DND-41 (cell line): ENCODE measurements at regions not wholly inside any gene's neighbourhood (a gene's known extent, or its start where the extent isn't known, plus 50 kb on each side); places are given as distances from the start of the nearest gene placed in this dataset.

Experiments
- ATAC-seq: fragments of 200-7000 bp; cut with Tn5 transposase; 3 replicates; pipeline ENCODE4 v1.9.1; 2021; ENCODE audit warnings: low read depth; ENCODE audit not compliant: insufficient read depth
- DNase-seq: peaks from one replicate; pipeline ENCODE4 v3.0.0-alpha.2; 2020
- H2AFZ ChIP-seq: 2 replicates; pipeline ENCODE4 v1.6.0; 2012; ENCODE audit warnings: low read depth, low read length
- H3K27ac ChIP-seq: 2 replicates; pipeline ENCODE4 v1.5.1; 2012; ENCODE audit warnings: low read length, inconsistent platforms
- H3K27me3 ChIP-seq: fragments of 200-600 bp; sonication (generic); 2 replicates; pipeline ENCODE4 v1.6.0; 2012; ENCODE audit warnings: low read length, mild to moderate bottlenecking, inconsistent platforms; ENCODE audit not compliant: insufficient read depth, poor library complexity
- H3K36me3 ChIP-seq: 2 replicates; pipeline ENCODE4 v1.5.1; 2012; ENCODE audit warnings: low read length, inconsistent platforms; ENCODE audit not compliant: insufficient read depth
- H3K4me1 ChIP-seq: 2 replicates; pipeline ENCODE4 v1.5.1; 2012; ENCODE audit warnings: mild to moderate bottlenecking, low read length; ENCODE audit not compliant: insufficient read depth
- H3K4me2 ChIP-seq: 2 replicates; pipeline ENCODE4 v1.6.0; 2012; ENCODE audit warnings: mild to moderate bottlenecking, moderate library complexity, low read length, inconsistent platforms; ENCODE audit not compliant: insufficient read depth
- H3K4me3 ChIP-seq, 2 experiments: fragments of 200-600 bp in 1 of 2; shearing (Covaris generic) in 1 of 2; 2 replicates each; pipeline ENCODE4 v1.5.1; 2012 to 2016; ENCODE audit warnings: inconsistent platforms in 2 of 2, low read length in 2 of 2, mild to moderate bottlenecking in 2 of 2, low read depth in 1 of 2, moderate library complexity in 1 of 2
- H3K79me2 ChIP-seq: 2 replicates; pipeline ENCODE4 v1.6.0; 2012; ENCODE audit warnings: low read length, inconsistent platforms; ENCODE audit not compliant: insufficient read depth
- H3K9ac ChIP-seq: 2 replicates; pipeline ENCODE4 v1.6.0; 2012; ENCODE audit warnings: low read depth, mild to moderate bottlenecking, inconsistent platforms, low read length, moderate library complexity
- H3K9me3 ChIP-seq: 2 replicates; pipeline ENCODE4 v1.5.1; 2012; ENCODE audit warnings: low read length, moderate library complexity, mild to moderate bottlenecking, inconsistent platforms; ENCODE audit not compliant: insufficient read depth, severe bottlenecking
- H4K20me1 ChIP-seq: 2 replicates; pipeline ENCODE4 v1.6.0; 2012; ENCODE audit warnings: low read length; ENCODE audit not compliant: insufficient read depth
- CTCF ChIP-seq: IDR thresholded peaks from 2 replicates; pipeline ENCODE4 v1.5.1; 2012; ENCODE audit warnings: borderline replicate concordance, low read length, moderate library complexity, mild to moderate bottlenecking; ENCODE audit not compliant: poor library complexity, severe bottlenecking; ENCODE audit errors: extremely low read depth
- EZH2 ChIP-seq: IDR thresholded peaks from 3 replicates; pipeline ENCODE4 v1.6.1; 2012; ENCODE audit warnings: borderline replicate concordance, low read depth, mild to moderate bottlenecking, moderate library complexity, low read length, inconsistent platforms; ENCODE audit not compliant: severe bottlenecking

GRCh38 chr10:83801983-83802382, 337.3 kb upstream of the GHITM start:
- H4K20me1 ChIP-seq = no peaks in the 10 kb centered on the region
- no peaks in the 10 kb centered on the region for H3K79me2 ChIP-seq
- TF ChIP-seq EZH2 = no peak
- TF ChIP-seq CTCF = no peak
- no peaks in the 10 kb centered on the region for H3K9me3 ChIP-seq
- no peaks in the 10 kb centered on the region for H3K4me1 ChIP-seq
- no peaks in the 10 kb centered on the region for H3K27me3 ChIP-seq
- no peak overlapping the region for H3K4me3 ChIP-seq
- no peak overlapping the region for H3K4me2 ChIP-seq
- no peak overlapping the region for H2AFZ ChIP-seq
- ATAC-seq (no peak), DNase-seq (no peak)
- H3K9ac ChIP-seq = no peak overlapping the region
- no peak overlapping the region for H3K27ac ChIP-seq
- H3K36me3 ChIP-seq = no peaks in the 10 kb centered on the region

GRCh38 chr10:83806717-83807116, 332.6 kb upstream of the GHITM start:
- Histone ChIP-seq H3K4me2 (no peak overlapping the region), H3K36me3 (no peaks in the 10 kb centered on the region), H3K27ac (no peak overlapping the region), H3K9me3 (no peaks in the 10 kb centered on the region), H3K4me3 (no peak overlapping the region), H3K4me1 (no peaks in the 10 kb centered on the region), H3K9ac (no peak overlapping the region), H4K20me1 (no peaks in the 10 kb centered on the region), H3K79me2 (no peaks in the 10 kb centered on the region), H2AFZ (no peak overlapping the region), H3K27me3 (no peaks in the 10 kb centered on the region)
- DNase-seq (no peak), ATAC-seq (no peak)
- TF ChIP-seq CTCF = no peak
- TF ChIP-seq EZH2 = no peak

- TF ChIP-seq CTCF (no peak), EZH2 (no peak)
- no peak for ATAC-seq
- H3K79me2 ChIP-seq = no peaks in the 10 kb centered on the region
Measured at GRCh38 chr10:83809001-83809400, 330.3 kb upstream of the GHITM start.

GRCh38 chr10:83816942-83817341, 322.4 kb upstream of the GHITM start:
- Histone ChIP-seq H3K27ac (no peak overlapping the region), H3K4me3 (no peak overlapping the region), H3K36me3 (no peaks in the 10 kb centered on the region), H3K9ac (no peak overlapping the region), H3K27me3 (no peaks in the 10 kb centered on the region), H3K4me2 (no peak overlapping the region), H3K4me1 (no peaks in the 10 kb centered on the region), H2AFZ (no peak overlapping the region), H4K20me1 (no peaks in the 10 kb centered on the region), H3K9me3 (no peaks in the 10 kb centered on the region), H3K79me2 (no peaks in the 10 kb centered on the region)
- ATAC-seq (no peak), DNase-seq (no peak)
- no peak for TF ChIP-seq CTCF
- TF ChIP-seq EZH2 = no peak

More at GRCh38 chr10:83809001-83809400, 330.3 kb upstream of the GHITM start:
- no peak overlapping the region for H3K27ac ChIP-seq
- DNase-seq = no peak
- H3K4me3 ChIP-seq = no peak overlapping the region
- H4K20me1 ChIP-seq = no peaks in the 10 kb centered on the region
- no peaks in the 10 kb centered on the region for H3K4me1 ChIP-seq
- no peaks in the 10 kb centered on the region for H3K27me3 ChIP-seq
- H3K4me2 ChIP-seq = no peak overlapping the region
- H3K9ac ChIP-seq = no peak overlapping the region
- H2AFZ ChIP-seq = no peak overlapping the region
- no peaks in the 10 kb centered on the region for H3K9me3 ChIP-seq
- H3K36me3 ChIP-seq = no peaks in the 10 kb centered on the region
